OCI-LY1 (cell line): ENCODE measurements at regions not wholly inside any gene's neighbourhood (a gene's known extent, or its start where the extent isn't known, plus 50 kb on each side); places are given as distances from the start of the nearest gene placed in this dataset.

Experiments
- H2AFZ ChIP-seq: fragments of 200-600 bp; sonication (generic), shearing (Covaris generic); 2 replicates; pipeline ENCODE4 v1.6.0; 2014; ENCODE audit warnings: antibody characterized with exemption, mild to moderate bottlenecking, low read length
- H3F3A ChIP-seq: fragments of 200-600 bp; sonication (generic), shearing (Covaris generic); 2 replicates; pipeline ENCODE4 v1.6.0; 2014; ENCODE audit warnings: mild to moderate bottlenecking, antibody characterized with exemption, low read length, moderate library complexity; ENCODE audit not compliant: insufficient read depth
- H3K27ac ChIP-seq: fragments of 200-600 bp; sonication (generic); 2 replicates; pipeline ENCODE4 v1.5.1; 2014; ENCODE audit warnings: low read length, mixed run types, mild to moderate bottlenecking, low read depth; ENCODE audit not compliant: poor library complexity, severe bottlenecking
- H3K27me3 ChIP-seq: fragments of 200-600 bp; sonication (generic); 2 replicates; pipeline ENCODE4 v1.6.0; 2014; ENCODE audit warnings: antibody characterized with exemption, mild to moderate bottlenecking, low read length, moderate library complexity; ENCODE audit not compliant: insufficient read depth
- H3K36me3 ChIP-seq: fragments of 200-600 bp; sonication (generic); 2 replicates; pipeline ENCODE4 v1.6.1; 2014; ENCODE audit warnings: mild to moderate bottlenecking, antibody characterized with exemption, low read length, moderate library complexity, mixed read lengths; ENCODE audit not compliant: insufficient read depth
- H3K4me1 ChIP-seq: fragments of 200-600 bp; sonication (generic); 2 replicates; pipeline ENCODE4 v1.5.1; 2014; ENCODE audit warnings: mild to moderate bottlenecking, low read length, moderate library complexity; ENCODE audit not compliant: insufficient read depth, severe bottlenecking
- H3K4me2 ChIP-seq: fragments of 200-600 bp; sonication (generic), shearing (Covaris generic); 2 replicates; pipeline ENCODE4 v1.6.1; 2014; ENCODE audit warnings: low read length
- H3K4me3 ChIP-seq: fragments of 200-600 bp; sonication (generic); 2 replicates; pipeline ENCODE4 v1.5.1; 2014; ENCODE audit warnings: low read length, low read depth, mild to moderate bottlenecking, mixed read lengths; ENCODE audit not compliant: poor library complexity, severe bottlenecking
- H3K79me2 ChIP-seq: fragments of 200-600 bp; shearing (Covaris generic); 2 replicates; pipeline ENCODE4 v1.6.1; 2016; ENCODE audit warnings: mixed run types, low read length, mixed read lengths; ENCODE audit not compliant: insufficient read depth
- H3K9ac ChIP-seq: fragments of 200-600 bp; sonication (generic), shearing (Covaris generic); 2 replicates; pipeline ENCODE4 v1.6.1; 2014; ENCODE audit warnings: mild to moderate bottlenecking, low read length, mixed read lengths
- H3K9me2 ChIP-seq: fragments of 200-600 bp; sonication (generic), shearing (Covaris generic); 2 replicates; pipeline ENCODE4 v1.6.1; 2014; ENCODE audit warnings: low read depth, mild to moderate bottlenecking, low read length, mixed read lengths
- H3K9me3 ChIP-seq: fragments of 200-600 bp; shearing (Covaris generic); 2 replicates; pipeline ENCODE4 v1.6.1; 2014; ENCODE audit warnings: low read length, mixed read lengths
- H4K20me1 ChIP-seq: fragments of 200-600 bp; sonication (generic), shearing (Covaris generic); 2 replicates; pipeline ENCODE4 v1.6.0; 2016; ENCODE audit warnings: mild to moderate bottlenecking, low read length; ENCODE audit not compliant: insufficient read depth
- EZH2 ChIP-seq: fragments of 200-600 bp; sonication (generic), shearing (Covaris generic); IDR thresholded peaks from 2 replicates; pipeline ENCODE4 v1.8.0; 2017; ENCODE audit warnings: borderline replicate concordance, mixed run types, mild to moderate bottlenecking, antibody characterized with exemption, low read length, moderate library complexity, mixed read lengths
- TF ChIP-seq, protein P1 (sequence below): fragments of 200-600 bp; sonication (generic), shearing (Covaris generic); IDR thresholded peaks from 2 replicates; pipeline ENCODE4 v1.5.1; 2017; ENCODE audit warnings: mild to moderate bottlenecking, antibody characterized with exemption, low read length, moderate library complexity, mixed read lengths

DNA sequence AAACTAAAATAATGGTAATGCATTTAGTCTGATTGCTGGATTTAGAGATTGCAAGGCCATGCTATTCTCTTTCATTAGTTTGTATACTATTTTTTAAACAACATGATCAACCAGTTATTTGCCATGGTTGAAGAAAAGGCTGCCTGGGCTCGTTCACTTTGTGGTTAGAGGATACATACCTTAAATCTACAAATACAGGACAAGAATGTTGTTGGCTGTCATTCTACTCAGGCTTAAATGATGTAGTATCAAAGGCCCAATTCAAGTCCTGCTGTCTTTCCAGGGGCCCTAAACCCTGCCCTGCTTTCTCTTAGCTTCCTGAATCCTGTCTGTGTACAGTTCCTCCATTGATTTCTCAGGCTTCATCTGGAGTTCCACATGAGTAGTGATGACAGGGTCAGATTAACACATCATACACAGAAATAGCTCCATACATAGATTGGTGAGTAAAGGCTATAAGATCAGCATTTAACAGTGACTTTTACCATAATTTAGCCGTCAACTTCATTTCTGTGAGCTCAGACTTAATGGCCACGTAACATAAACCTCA lies 114.9 kb upstream of the GPRIN3 start:
- Histone ChIP-seq H3K4me3 (no peak overlapping the region), H3K27me3 (no peaks in the 10 kb centered on the region), H3K4me2 (no peak overlapping the region), H2AFZ (no peak overlapping the region), H3K9me3 (no peaks in the 10 kb centered on the region), H4K20me1 (no peaks in the 10 kb centered on the region), H3K9ac (no peak overlapping the region), H3K9me2 (no peaks in the 10 kb centered on the region), H3K4me1 (no peaks in the 10 kb centered on the region), H3K27ac (no peak overlapping the region), H3K79me2 (no peaks in the 10 kb centered on the region), H3F3A (no peaks in the 10 kb centered on the region), H3K36me3 (no peaks in the 10 kb centered on the region)
- TF ChIP-seq, protein P1, sequence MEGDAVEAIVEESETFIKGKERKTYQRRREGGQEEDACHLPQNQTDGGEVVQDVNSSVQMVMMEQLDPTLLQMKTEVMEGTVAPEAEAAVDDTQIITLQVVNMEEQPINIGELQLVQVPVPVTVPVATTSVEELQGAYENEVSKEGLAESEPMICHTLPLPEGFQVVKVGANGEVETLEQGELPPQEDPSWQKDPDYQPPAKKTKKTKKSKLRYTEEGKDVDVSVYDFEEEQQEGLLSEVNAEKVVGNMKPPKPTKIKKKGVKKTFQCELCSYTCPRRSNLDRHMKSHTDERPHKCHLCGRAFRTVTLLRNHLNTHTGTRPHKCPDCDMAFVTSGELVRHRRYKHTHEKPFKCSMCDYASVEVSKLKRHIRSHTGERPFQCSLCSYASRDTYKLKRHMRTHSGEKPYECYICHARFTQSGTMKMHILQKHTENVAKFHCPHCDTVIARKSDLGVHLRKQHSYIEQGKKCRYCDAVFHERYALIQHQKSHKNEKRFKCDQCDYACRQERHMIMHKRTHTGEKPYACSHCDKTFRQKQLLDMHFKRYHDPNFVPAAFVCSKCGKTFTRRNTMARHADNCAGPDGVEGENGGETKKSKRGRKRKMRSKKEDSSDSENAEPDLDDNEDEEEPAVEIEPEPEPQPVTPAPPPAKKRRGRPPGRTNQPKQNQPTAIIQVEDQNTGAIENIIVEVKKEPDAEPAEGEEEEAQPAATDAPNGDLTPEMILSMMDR = no peak
- no peak for TF ChIP-seq EZH2

DNA sequence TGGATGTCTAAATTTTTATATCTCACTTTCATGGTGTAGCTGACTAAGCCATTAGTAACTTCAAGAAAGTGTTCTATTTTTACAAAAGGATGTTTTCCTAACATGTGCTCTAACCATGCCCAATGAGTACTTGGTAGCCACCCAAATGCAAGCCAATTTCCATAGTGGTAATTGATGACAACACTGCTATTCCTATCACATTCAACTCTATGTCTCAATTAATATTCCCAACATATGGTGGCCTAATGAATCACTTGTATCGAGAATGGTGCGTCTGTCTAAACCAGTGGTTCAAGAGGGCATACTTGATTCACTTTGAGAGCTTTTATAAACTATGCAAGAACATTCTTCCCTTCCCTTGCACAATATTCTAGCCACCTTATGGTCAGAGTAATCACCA lies 112.9 kb upstream of the GPRIN3 start:
- no peaks in the 10 kb centered on the region for H3K79me2 ChIP-seq
- no peak overlapping the region for H3K4me2 ChIP-seq
- H2AFZ ChIP-seq = no peak overlapping the region
- no peak overlapping the region for H3K27ac ChIP-seq
- H3K9ac ChIP-seq = no peak overlapping the region
- H4K20me1 ChIP-seq = no peaks in the 10 kb centered on the region
- no peak overlapping the region for H3K4me3 ChIP-seq
- no peaks in the 10 kb centered on the region for H3K9me2 ChIP-seq
- no peaks in the 10 kb centered on the region for H3K36me3 ChIP-seq
- no peaks in the 10 kb centered on the region for H3K9me3 ChIP-seq
- H3K27me3 ChIP-seq = no peaks in the 10 kb centered on the region
- H3F3A ChIP-seq = no peaks in the 10 kb centered on the region
- TF ChIP-seq, protein P1 = no peak
- TF ChIP-seq EZH2 = no peak
- H3K4me1 ChIP-seq = no peaks in the 10 kb centered on the region

DNA sequence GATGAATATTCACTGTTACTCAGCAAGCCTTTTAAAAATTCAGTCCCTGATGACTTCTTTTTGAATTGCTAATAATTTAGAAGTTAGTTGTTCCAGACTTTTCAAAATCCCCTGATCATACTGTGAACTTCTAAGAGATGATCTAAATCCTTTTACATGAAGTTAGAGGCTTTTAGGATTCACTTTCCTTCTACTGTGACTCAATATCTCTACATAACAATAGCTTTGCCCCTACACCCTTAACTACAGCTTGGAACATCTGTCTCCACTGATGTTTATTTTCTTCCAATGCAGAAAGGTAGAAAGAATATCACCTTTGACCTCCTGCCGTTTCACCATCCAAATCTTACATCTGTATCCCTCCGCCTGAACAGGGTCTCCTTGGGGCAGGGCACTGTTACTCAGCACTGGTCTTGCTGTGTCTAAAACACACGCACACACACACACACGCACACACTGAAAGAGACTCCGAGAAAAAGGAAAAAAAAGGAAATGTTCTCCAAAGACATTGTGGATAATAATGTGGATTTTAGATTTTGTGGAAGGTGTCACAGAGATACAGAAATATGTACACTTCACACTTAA lies 111.6 kb upstream of the GPRIN3 start:
- no peak overlapping the region for H2AFZ ChIP-seq

More for the DNA sequence above, 111.6 kb upstream of the GPRIN3 start:
- no peaks in the 10 kb centered on the region for H3F3A ChIP-seq
- no peaks in the 10 kb centered on the region for H3K9me3 ChIP-seq
- H3K79me2 ChIP-seq = no peaks in the 10 kb centered on the region
- no peak overlapping the region for H3K9ac ChIP-seq
- H3K4me2 ChIP-seq = no peak overlapping the region
- H3K4me1 ChIP-seq = no peaks in the 10 kb centered on the region
- no peaks in the 10 kb centered on the region for H4K20me1 ChIP-seq
- no peaks in the 10 kb centered on the region for H3K36me3 ChIP-seq
- no peaks in the 10 kb centered on the region for H3K9me2 ChIP-seq
- H3K27ac ChIP-seq = no peak overlapping the region
- TF ChIP-seq, protein P1 = no peak
- no peak for TF ChIP-seq EZH2
- H3K4me3 ChIP-seq = no peak overlapping the region
- no peaks in the 10 kb centered on the region for H3K27me3 ChIP-seq
